ENCODE measurements at regions not wholly inside any gene's neighbourhood (a gene's known extent, or its start where the extent isn't known, plus 50 kb on each side); places are given as distances from the start of the nearest gene placed in this dataset.
"Not testable (repeated sequence)": the region's sequence is repeated elsewhere in the genome, so short reads cannot be mapped to it uniquely, and the experiment has no call there.

- TF ChIP-seq CTCF, POLR2A (IDR thresholded peaks at IDR 0.05): not testable (repeated sequence)
Observed at GRCh38 chr1:244999644-245000043, 135.3 kb upstream of the HNRNPU start.
